ENCODE measurements at regions not wholly inside any gene's neighbourhood (a gene's known extent, or its start where the extent isn't known, plus 50 kb on each side); places are given as distances from the start of the nearest gene placed in this dataset.

- no peaks in the 10 kb centered on the region for H3K36me3 ChIP-seq (ENCODE audit: control insufficient read depth in 1 of 2, insufficient read depth in 2 of 2, low read length in 2 of 2)
- H3K9me2 ChIP-seq (ENCODE audit: insufficient read depth), result no peaks in the 10 kb centered on the region
- no peaks in the 10 kb centered on the region for H4K20me1 ChIP-seq (ENCODE audit: insufficient read depth)
- H3K9ac ChIP-seq (ENCODE audit: low read length), result no peak overlapping the region
- H3K4me3 ChIP-seq (replicated peaks in 1 of 2; ENCODE audit: low read depth in 1 of 2, low read length in 2 of 2), result no peak overlapping the region
- TF ChIP-seq ATF3 (IDR thresholded peaks at IDR 0.05) (no peak), ZBTB33 (IDR thresholded peaks at IDR 0.05; ENCODE audit: extremely low read depth, insufficient replicate concordance, low read length) (no peak), EGR1 (IDR thresholded peaks at IDR 0.05; ENCODE audit: low read depth) (no peak), EZH2phosphoT487 (IDR thresholded peaks at IDR 0.05; ENCODE audit: borderline replicate concordance) (no peak)
- H3K27ac ChIP-seq (ENCODE audit: low read depth, low read length), result no peak overlapping the region
- BruUV-seq (replicated peaks), result no TSS peak
- ChIA-PET RAD21 (ENCODE audit: low non-redundant PET in 1 of 2, low total read pairs in 2 of 2, uncharacterized antibody in 2 of 2, unreplicated experiment in 2 of 2) (no interaction called here), POLR2A (no interaction called here), CTCF (no interaction called here)
- H3K9me3 ChIP-seq (ENCODE audit: control insufficient read depth in 1 of 2, insufficient read depth in 1 of 2, low read depth in 1 of 2, low read length in 2 of 2), result peaks cover 17 to 24% of the 10 kb centered on the region in 2 experiments; a peak in 2 of 4 replicates
- intact Hi-C loops (cut with micrococcal nuclease), result no loop called here
- H3K4me1 ChIP-seq (ENCODE audit: control insufficient read depth in 1 of 2, insufficient read depth in 2 of 2, low read length in 2 of 2), result no peaks in the 10 kb centered on the region
- no peaks in the 10 kb centered on the region; the same call in 1 of the 2 replicates for H3K27me3 ChIP-seq (ENCODE audit: insufficient read depth, low read length)
- DNase-seq (ENCODE audit: low read depth, low spot score), result no peak
- no peak overlapping the region for H2AFZ ChIP-seq (ENCODE audit: low read depth, low read length, poor library complexity, severe bottlenecking)
- ATAC-seq, result no peak
- H3K79me2 ChIP-seq (ENCODE audit: insufficient read depth, low read length), result no peaks in the 10 kb centered on the region
- no peak overlapping the region for H3K4me2 ChIP-seq (ENCODE audit: low read length)
Measured at GRCh38 chr10:36256948-36257356, 614.9 kb upstream of the FZD8 start.

- H3K4me2 ChIP-seq (ENCODE audit: low read length), result no peak overlapping the region
- DNase-seq (ENCODE audit: low read depth, low spot score) (no peak), ATAC-seq (no peak)
- RAD21 ChIA-PET (ENCODE audit: low non-redundant PET in 1 of 2, low total read pairs in 2 of 2, uncharacterized antibody in 2 of 2, unreplicated experiment in 2 of 2), result no interaction called here
- H3K36me3 ChIP-seq (ENCODE audit: control insufficient read depth in 1 of 2, insufficient read depth in 2 of 2, low read length in 2 of 2), result no peaks in the 10 kb centered on the region
- peaks cover 17 to 20% of the 10 kb centered on the region in 2 experiments; a peak in 2 of 4 replicates for H3K9me3 ChIP-seq (ENCODE audit: control insufficient read depth in 1 of 2, insufficient read depth in 1 of 2, low read depth in 1 of 2, low read length in 2 of 2)
- no peak overlapping the region for H3K4me3 ChIP-seq (replicated peaks in 1 of 2; ENCODE audit: low read depth in 1 of 2, low read length in 2 of 2)
- no peaks in the 10 kb centered on the region for H3K4me1 ChIP-seq (ENCODE audit: control insufficient read depth in 1 of 2, insufficient read depth in 2 of 2, low read length in 2 of 2)
- H3K27ac ChIP-seq (ENCODE audit: low read depth, low read length), result no peak overlapping the region
- intact Hi-C loops (cut with micrococcal nuclease), result no loop called here
- no peak overlapping the region for H2AFZ ChIP-seq (ENCODE audit: low read depth, low read length, poor library complexity, severe bottlenecking)
- H3K79me2 ChIP-seq (ENCODE audit: insufficient read depth, low read length), result no peaks in the 10 kb centered on the region
- CTCF ChIA-PET, result no interaction called here
- H4K20me1 ChIP-seq (ENCODE audit: insufficient read depth), result no peaks in the 10 kb centered on the region
- no TSS peak for BruUV-seq (replicated peaks)
- no peaks in the 10 kb centered on the region for H3K9me2 ChIP-seq (ENCODE audit: insufficient read depth)
- no peak overlapping the region for H3K9ac ChIP-seq (ENCODE audit: low read length)
- POLR2A ChIA-PET, result no interaction called here
- no peaks in the 10 kb centered on the region; the same call in 1 of the 2 replicates for H3K27me3 ChIP-seq (ENCODE audit: insufficient read depth, low read length)
- TF ChIP-seq REST (IDR thresholded peaks at IDR 0.05; ENCODE audit: low read depth) (no peak), TCF7L2 (IDR thresholded peaks at IDR 0.05; ENCODE audit: borderline replicate concordance, extremely low read depth, insufficient read depth, insufficient read length) (no peak), ZFX (IDR thresholded peaks at IDR 0.05) (no peak), SP1 (IDR thresholded peaks at IDR 0.05; ENCODE audit: low read depth) (no peak), POLR2AphosphoS5 (IDR thresholded peaks at IDR 0.05; ENCODE audit: low read depth, low read length) (no peak), FOSL1 (IDR thresholded peaks at IDR 0.05; ENCODE audit: low read depth) (no peak), ATF3 (IDR thresholded peaks at IDR 0.05) (no peak), CBX3 (IDR thresholded peaks at IDR 0.05; ENCODE audit: low read depth) (no peak), POLR2A (IDR thresholded peaks at IDR 0.05; ENCODE audit: borderline replicate concordance, extremely low read depth, insufficient read depth, insufficient read length) (no peak), ZNF274 (IDR thresholded peaks at IDR 0.05; ENCODE audit: low read depth, low read length) (no peak), EZH2phosphoT487 (IDR thresholded peaks at IDR 0.05; ENCODE audit: borderline replicate concordance) (no peak)
Measured at GRCh38 chr10:36256166-36256565, 614.1 kb upstream of the FZD8 start.
